ENCODE measurements at regions not wholly inside any gene's neighbourhood (a gene's known extent, or its start where the extent isn't known, plus 50 kb on each side); places are given as distances from the start of the nearest gene placed in this dataset.

- TF ChIP-seq EZH2phosphoT487 (IDR thresholded peaks at IDR 0.05; ENCODE audit: insufficient read depth, low read depth) (no peak), EZH2 (IDR thresholded peaks at IDR 0.05; ENCODE audit: insufficient read depth, poor library complexity, severe bottlenecking) (no peak)
These were observed 523.6 kb upstream of the PLXNA2 start for GRCh38 chr1:208767816-208768215.
